ENCODE measurements at regions not wholly inside any gene's neighbourhood (a gene's known extent, or its start where the extent isn't known, plus 50 kb on each side); places are given as distances from the start of the nearest gene placed in this dataset.

- no peak for TF ChIP-seq MAZ (IDR thresholded peaks at IDR 0.05; ENCODE audit: borderline replicate concordance, low read depth, low read length)
- TF ChIP-seq CTCF (conservative IDR thresholded peaks at IDR 0.05; ENCODE audit: low read depth, low read length), result no peak
- no peak for TF ChIP-seq RAD21 (IDR thresholded peaks at IDR 0.05; ENCODE audit: low read length)
- no peak for TF ChIP-seq POLR2A (IDR thresholded peaks at IDR 0.05; ENCODE audit: low read depth, low read length)
- TF ChIP-seq ELK1 (IDR thresholded peaks at IDR 0.05; ENCODE audit: borderline replicate concordance, low read depth, low read length), result no peak
- TF ChIP-seq BHLHE40 (IDR thresholded peaks at IDR 0.05; ENCODE audit: low read depth, low read length), result no peak
These were observed 161.8 kb downstream of the PSMG1 start for GRCh38 chr21:39021478-39021832.
